ENCODE measurements at regions not wholly inside any gene's neighbourhood (a gene's known extent, or its start where the extent isn't known, plus 50 kb on each side); places are given as distances from the start of the nearest gene placed in this dataset.

- TF ChIP-seq POLR2A (IDR thresholded peaks at IDR 0.05): no peak
- TF ChIP-seq, protein P1, sequence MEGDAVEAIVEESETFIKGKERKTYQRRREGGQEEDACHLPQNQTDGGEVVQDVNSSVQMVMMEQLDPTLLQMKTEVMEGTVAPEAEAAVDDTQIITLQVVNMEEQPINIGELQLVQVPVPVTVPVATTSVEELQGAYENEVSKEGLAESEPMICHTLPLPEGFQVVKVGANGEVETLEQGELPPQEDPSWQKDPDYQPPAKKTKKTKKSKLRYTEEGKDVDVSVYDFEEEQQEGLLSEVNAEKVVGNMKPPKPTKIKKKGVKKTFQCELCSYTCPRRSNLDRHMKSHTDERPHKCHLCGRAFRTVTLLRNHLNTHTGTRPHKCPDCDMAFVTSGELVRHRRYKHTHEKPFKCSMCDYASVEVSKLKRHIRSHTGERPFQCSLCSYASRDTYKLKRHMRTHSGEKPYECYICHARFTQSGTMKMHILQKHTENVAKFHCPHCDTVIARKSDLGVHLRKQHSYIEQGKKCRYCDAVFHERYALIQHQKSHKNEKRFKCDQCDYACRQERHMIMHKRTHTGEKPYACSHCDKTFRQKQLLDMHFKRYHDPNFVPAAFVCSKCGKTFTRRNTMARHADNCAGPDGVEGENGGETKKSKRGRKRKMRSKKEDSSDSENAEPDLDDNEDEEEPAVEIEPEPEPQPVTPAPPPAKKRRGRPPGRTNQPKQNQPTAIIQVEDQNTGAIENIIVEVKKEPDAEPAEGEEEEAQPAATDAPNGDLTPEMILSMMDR (IDR thresholded peaks at IDR 0.05): no peak
- TF ChIP-seq EP300 (IDR thresholded peaks at IDR 0.05): no peak
- no peak for TF ChIP-seq POLR2AphosphoS5 (IDR thresholded peaks at IDR 0.05)
Observed at GRCh38 chr13:84430015-84430414, 547.7 kb upstream of the SLITRK1 start.

Measured in upper lobe of left lung (tissue), 4 donors.